ENCODE measurements at regions not wholly inside any gene's neighbourhood (a gene's known extent, or its start where the extent isn't known, plus 50 kb on each side); places are given as distances from the start of the nearest gene placed in this dataset.
"Not testable (repeated sequence)": the region's sequence is repeated elsewhere in the genome, so short reads cannot be mapped to it uniquely, and the experiment has no call there.

GRCh38 chr14:25322784-25323183 is 272.8 kb upstream of the STXBP6 start:
- H3K27me3 ChIP-seq (ENCODE audit: control insufficient read depth in 3 of 3, insufficient read depth in 3 of 3, low read length in 3 of 3): no peaks in the 10 kb centered on the region
- no peak overlapping the region for H3K4me3 ChIP-seq (ENCODE audit: low read depth in 1 of 3, low read length in 3 of 3)
- H3K4me1 ChIP-seq (ENCODE audit: control insufficient read depth in 3 of 3, insufficient read depth in 2 of 3, low read depth in 1 of 3, low read length in 2 of 3): no peaks in the 10 kb centered on the region
- DNase-seq (no peak), FAIRE-seq (no peak)
- H3K9me3 ChIP-seq (ENCODE audit: control insufficient read depth in 2 of 2, insufficient read depth in 1 of 2, low read depth in 1 of 2, low read length in 1 of 2): no peaks in the 10 kb centered on the region
- no peak overlapping the region for H3K27ac ChIP-seq (ENCODE audit: low read depth in 1 of 3, low read length in 2 of 3)
- 52 to 68% (median 55%) methylated on average over 1 of the region's 1 CpG for WGBS, 3 donors
- no peaks in the 10 kb centered on the region for H3K36me3 ChIP-seq (ENCODE audit: control insufficient read depth in 3 of 3, insufficient read depth in 2 of 3, low read depth in 1 of 3, low read length in 3 of 3)

GRCh38 chr14:25316007-25316406 is 266.1 kb upstream of the STXBP6 start:
- FAIRE-seq; H3K4me1 ChIP-seq (ENCODE audit: control insufficient read depth in 3 of 3, insufficient read depth in 2 of 3, low read depth in 1 of 3, low read length in 2 of 3); H3K36me3 ChIP-seq (ENCODE audit: control insufficient read depth in 3 of 3, insufficient read depth in 2 of 3, low read depth in 1 of 3, low read length in 3 of 3); H3K4me3 ChIP-seq (ENCODE audit: low read depth in 1 of 3, low read length in 3 of 3); H3K27me3 ChIP-seq (ENCODE audit: control insufficient read depth in 3 of 3, insufficient read depth in 3 of 3, low read length in 3 of 3); H3K9me3 ChIP-seq (ENCODE audit: control insufficient read depth in 2 of 2, insufficient read depth in 1 of 2, low read depth in 1 of 2, low read length in 1 of 2); H3K27ac ChIP-seq (ENCODE audit: low read depth in 1 of 3, low read length in 2 of 3); DNase-seq: not testable (repeated sequence)
- 76 to 82% (median 78%) methylated on average over 4 to 6 of the region's 6 CpGs for WGBS, 3 donors

- Histone ChIP-seq H3K4me3 (ENCODE audit: low read depth in 1 of 3, low read length in 3 of 3) (no peak overlapping the region), H3K36me3 (ENCODE audit: control insufficient read depth in 3 of 3, insufficient read depth in 2 of 3, low read depth in 1 of 3, low read length in 3 of 3) (no peaks in the 10 kb centered on the region), H3K4me1 (ENCODE audit: control insufficient read depth in 3 of 3, insufficient read depth in 2 of 3, low read depth in 1 of 3, low read length in 2 of 3) (no peaks in the 10 kb centered on the region), H3K27me3 (ENCODE audit: control insufficient read depth in 3 of 3, insufficient read depth in 3 of 3, low read length in 3 of 3) (no peaks in the 10 kb centered on the region), H3K9me3 (ENCODE audit: control insufficient read depth in 2 of 2, insufficient read depth in 1 of 2, low read depth in 1 of 2, low read length in 1 of 2) (peaks cover 0 to 8% of the 10 kb centered on the region in 2 donors), H3K27ac (ENCODE audit: low read depth in 1 of 3, low read length in 2 of 3) (no peak overlapping the region)
- no peak for FAIRE-seq
- peak in 1 of 2 donors; percentile 4 for DNase-seq
- WGBS, 3 donors: 33 to 59% (median 45%) methylated on average over 3 of the region's 3 CpGs
These were observed 258.3 kb upstream of the STXBP6 start for GRCh38 chr14:25308244-25308643.

- Histone ChIP-seq H3K36me3 (ENCODE audit: control insufficient read depth in 3 of 3, insufficient read depth in 2 of 3, low read depth in 1 of 3, low read length in 3 of 3) (no peaks in the 10 kb centered on the region), H3K4me1 (ENCODE audit: control insufficient read depth in 3 of 3, insufficient read depth in 2 of 3, low read depth in 1 of 3, low read length in 2 of 3) (no peaks in the 10 kb centered on the region), H3K27me3 (ENCODE audit: control insufficient read depth in 3 of 3, insufficient read depth in 3 of 3, low read length in 3 of 3) (no peaks in the 10 kb centered on the region), H3K4me3 (ENCODE audit: low read depth in 1 of 3, low read length in 3 of 3) (no peak overlapping the region), H3K9me3 (ENCODE audit: control insufficient read depth in 2 of 2, insufficient read depth in 1 of 2, low read depth in 1 of 2, low read length in 1 of 2) (peaks cover 0 to 6% of the 10 kb centered on the region in 2 donors), H3K27ac (ENCODE audit: low read depth in 1 of 3, low read length in 2 of 3) (no peak overlapping the region)
- FAIRE-seq (no peak), DNase-seq (no peak)
- WGBS, 3 donors: 66 to 70% (median 68%) methylated on average over 2 of the region's 2 CpGs
These were observed 254.0 kb upstream of the STXBP6 start for GRCh38 chr14:25303934-25304333.

- no peak for FAIRE-seq
- H3K4me1 ChIP-seq (ENCODE audit: control insufficient read depth in 3 of 3, insufficient read depth in 2 of 3, low read depth in 1 of 3, low read length in 2 of 3): no peaks in the 10 kb centered on the region
These were observed 248.3 kb upstream of the STXBP6 start for GRCh38 chr14:25298238-25298637.

GRCh38 chr14:25290154-25290553 is 240.2 kb upstream of the STXBP6 start:
- DNase-seq; H3K4me1 ChIP-seq (ENCODE audit: control insufficient read depth in 3 of 3, insufficient read depth in 2 of 3, low read depth in 1 of 3, low read length in 2 of 3); H3K27ac ChIP-seq (ENCODE audit: low read depth in 1 of 3, low read length in 2 of 3); H3K27me3 ChIP-seq (ENCODE audit: control insufficient read depth in 3 of 3, insufficient read depth in 3 of 3, low read length in 3 of 3); H3K36me3 ChIP-seq (ENCODE audit: control insufficient read depth in 3 of 3, insufficient read depth in 2 of 3, low read depth in 1 of 3, low read length in 3 of 3); FAIRE-seq; H3K4me3 ChIP-seq (ENCODE audit: low read depth in 1 of 3, low read length in 3 of 3): not testable (repeated sequence)
- peaks cover 0 to 10% of the 10 kb centered on the region in 2 donors for H3K9me3 ChIP-seq (ENCODE audit: control insufficient read depth in 2 of 2, insufficient read depth in 1 of 2, low read depth in 1 of 2, low read length in 1 of 2)
- WGBS, 3 donors: 33 to 56% (median 50%) methylated on average over 1 of the region's 1 CpG

More at GRCh38 chr14:25298238-25298637, 248.3 kb upstream of the STXBP6 start:
- DNase-seq: no peak
- Histone ChIP-seq H3K27me3 (ENCODE audit: control insufficient read depth in 3 of 3, insufficient read depth in 3 of 3, low read length in 3 of 3) (no peaks in the 10 kb centered on the region), H3K9me3 (ENCODE audit: control insufficient read depth in 2 of 2, insufficient read depth in 1 of 2, low read depth in 1 of 2, low read length in 1 of 2) (no peaks in the 10 kb centered on the region), H3K4me3 (ENCODE audit: low read depth in 1 of 3, low read length in 3 of 3) (no peak overlapping the region), H3K36me3 (ENCODE audit: control insufficient read depth in 3 of 3, insufficient read depth in 2 of 3, low read depth in 1 of 3, low read length in 3 of 3) (no peaks in the 10 kb centered on the region), H3K27ac (ENCODE audit: low read depth in 1 of 3, low read length in 2 of 3) (no peak overlapping the region)

- 65 to 88% (median 66%) methylated on average over 2 of the region's 2 CpGs for WGBS, 3 donors
- Histone ChIP-seq H3K27me3 (ENCODE audit: control insufficient read depth in 3 of 3, insufficient read depth in 3 of 3, low read length in 3 of 3) (no peaks in the 10 kb centered on the region), H3K9me3 (ENCODE audit: control insufficient read depth in 2 of 2, insufficient read depth in 1 of 2, low read depth in 1 of 2, low read length in 1 of 2) (no peaks in the 10 kb centered on the region), H3K27ac (ENCODE audit: low read depth in 1 of 3, low read length in 2 of 3) (no peak overlapping the region), H3K36me3 (ENCODE audit: control insufficient read depth in 3 of 3, insufficient read depth in 2 of 3, low read depth in 1 of 3, low read length in 3 of 3) (no peaks in the 10 kb centered on the region), H3K4me1 (ENCODE audit: control insufficient read depth in 3 of 3, insufficient read depth in 2 of 3, low read depth in 1 of 3, low read length in 2 of 3) (no peaks in the 10 kb centered on the region), H3K4me3 (ENCODE audit: low read depth in 1 of 3, low read length in 3 of 3) (no peak overlapping the region)
- DNase-seq (no peak), FAIRE-seq (no peak)
These were observed 224.6 kb upstream of the STXBP6 start for GRCh38 chr14:25274529-25274928.

GRCh38 chr14:25267186-25267585 is 217.2 kb upstream of the STXBP6 start:
- Histone ChIP-seq H3K9me3 (ENCODE audit: control insufficient read depth in 2 of 2, insufficient read depth in 1 of 2, low read depth in 1 of 2, low read length in 1 of 2) (no peaks in the 10 kb centered on the region), H3K36me3 (ENCODE audit: control insufficient read depth in 3 of 3, insufficient read depth in 2 of 3, low read depth in 1 of 3, low read length in 3 of 3) (no peaks in the 10 kb centered on the region), H3K27ac (ENCODE audit: low read depth in 1 of 3, low read length in 2 of 3) (no peak overlapping the region), H3K27me3 (ENCODE audit: control insufficient read depth in 3 of 3, insufficient read depth in 3 of 3, low read length in 3 of 3) (no peaks in the 10 kb centered on the region), H3K4me3 (ENCODE audit: low read depth in 1 of 3, low read length in 3 of 3) (no peak overlapping the region), H3K4me1 (ENCODE audit: control insufficient read depth in 3 of 3, insufficient read depth in 2 of 3, low read depth in 1 of 3, low read length in 2 of 3) (no peaks in the 10 kb centered on the region)
- FAIRE-seq (no peak), DNase-seq (no peak)
- WGBS, 3 donors: 85 to 90% (median 89%) methylated on average over 16 of the region's 16 CpGs

GRCh38 chr14:25259470-25259869 is 209.5 kb upstream of the STXBP6 start:
- DNase-seq (no peak), FAIRE-seq (no peak)
- Histone ChIP-seq H3K4me1 (ENCODE audit: control insufficient read depth in 3 of 3, insufficient read depth in 2 of 3, low read depth in 1 of 3, low read length in 2 of 3) (no peaks in the 10 kb centered on the region), H3K27ac (ENCODE audit: low read depth in 1 of 3, low read length in 2 of 3) (no peak overlapping the region), H3K36me3 (ENCODE audit: control insufficient read depth in 3 of 3, insufficient read depth in 2 of 3, low read depth in 1 of 3, low read length in 3 of 3) (no peaks in the 10 kb centered on the region), H3K27me3 (ENCODE audit: control insufficient read depth in 3 of 3, insufficient read depth in 3 of 3, low read length in 3 of 3) (no peaks in the 10 kb centered on the region), H3K9me3 (ENCODE audit: control insufficient read depth in 2 of 2, insufficient read depth in 1 of 2, low read depth in 1 of 2, low read length in 1 of 2) (no peaks in the 10 kb centered on the region), H3K4me3 (ENCODE audit: low read depth in 1 of 3, low read length in 3 of 3) (no peak overlapping the region)
- 76 to 83% (median 78%) methylated on average over 1 of the region's 1 CpG for WGBS, 3 donors
